Transverse colon (tissue), 4 donors: ENCODE measurements at regions not wholly inside any gene's neighbourhood (a gene's known extent, or its start where the extent isn't known, plus 50 kb on each side); places are given as distances from the start of the nearest gene placed in this dataset.

Source experiments
- CTCF ChIP-seq, 5 experiments: fragments of 200-600 bp in 3 of 5; fragments of 450-650 bp in 2 of 5; sonication (generic) in 3 of 5; IDR thresholded peaks; 1 replicate in 2 of 5; 2 replicates in 3 of 5; pipeline ENCODE4 v1.5.1; 2016 to 2017; ENCODE audit warnings: antibody characterized with exemption in 5 of 5, inconsistent platforms in 3 of 5, mild to moderate bottlenecking in 2 of 5, moderate library complexity in 1 of 5
- POLR2A ChIP-seq: fragments of 450-650 bp; IDR thresholded peaks from one replicate; pipeline ENCODE4 v1.6.1; 2016; ENCODE audit warnings: antibody characterized with exemption, mild to moderate bottlenecking, moderate library complexity
- POLR2AphosphoS5 ChIP-seq, 3 donors: sonication (generic); formaldehyde crosslinking; IDR thresholded peaks; one replicate each; pipeline ENCODE4 v1.6.1; 2016; ENCODE audit warnings: antibody characterized with exemption in 3 of 3

DNA sequence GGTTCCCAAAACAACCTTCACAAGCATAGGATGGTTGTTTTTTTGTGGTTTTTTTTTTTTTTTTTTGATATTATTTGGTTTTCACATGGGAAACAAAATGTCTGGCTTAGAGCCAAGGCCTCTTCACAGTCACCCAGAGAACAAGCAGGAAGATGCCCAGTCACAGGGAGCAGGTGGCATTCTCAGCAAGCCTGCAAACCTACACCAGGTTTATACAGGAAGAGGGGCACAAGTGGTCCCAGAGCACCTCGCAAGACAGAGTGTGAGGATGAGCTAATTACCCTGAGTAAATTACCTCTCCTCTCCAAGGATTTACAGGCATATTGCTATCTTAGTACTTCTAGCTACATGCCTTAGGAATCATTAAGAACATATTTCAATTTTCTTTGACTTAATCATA is 1375.6 kb downstream of the EFNB2 start:
- no peak for TF ChIP-seq CTCF (IDR thresholded peaks at IDR 0.05)
- TF ChIP-seq POLR2AphosphoS5 (IDR thresholded peaks at IDR 0.05): no peak
- TF ChIP-seq POLR2A: no peak
